Activated CD4-positive, alpha-beta memory T cell treated with anti-CD3 and anti-CD28 coated beads, Interleukin-2, amount 10 ng/mL, durations not matched to agents 7 days and 5 days (primary cell): ENCODE measurements at regions not wholly inside any gene's neighbourhood (a gene's known extent, or its start where the extent isn't known, plus 50 kb on each side); places are given as distances from the start of the nearest gene placed in this dataset.
"Not testable (repeated sequence)": the region's sequence is repeated elsewhere in the genome, so short reads cannot be mapped to it uniquely, and the experiment has no call there.

Experiments used
- CTCF ChIA-PET: fragments of 350-600 bp; sonication (Branson Sonifier 250); formaldehyde crosslinking; loops from one replicate; lab custom pipeline; 2021; ENCODE audit warnings: antibody characterized with exemption, inconsistent platforms; lab: Charles Lee
- POLR2A ChIA-PET: fragments of 350-600 bp; sonication (Branson Sonifier 250); formaldehyde crosslinking; loops from one replicate; lab custom pipeline; 2021; ENCODE audit warnings: antibody characterized with exemption; lab: Charles Lee
- DNase-seq: peaks from one replicate; pipeline ENCODE4 v3.0.0-alpha.2; 2020
- H3K27ac Mint-ChIP-seq: one replicate; pipeline ENCODE4 v1.8.0; 2021; ENCODE audit warnings: mild to moderate bottlenecking, mixed read lengths
- H3K27me3 Mint-ChIP-seq: one replicate; pipeline ENCODE4 v1.8.0; 2021; ENCODE audit warnings: mixed read lengths
- H3K36me3 Mint-ChIP-seq: one replicate; pipeline ENCODE4 v1.8.0; 2021; ENCODE audit warnings: low read depth, mixed read lengths
- H3K4me1 Mint-ChIP-seq: one replicate; pipeline ENCODE4 v1.8.0; 2021; ENCODE audit warnings: mixed read lengths
- H3K4me3 Mint-ChIP-seq: one replicate; pipeline ENCODE4 v1.8.0; 2021; ENCODE audit warnings: mild to moderate bottlenecking, mixed read lengths
- H3K9me3 Mint-ChIP-seq: one replicate; pipeline ENCODE4 v1.8.0; 2021; ENCODE audit warnings: mixed read lengths

- Mint-ChIP-seq H3K9me3 (no peaks in the 10 kb centered on the region), H3K36me3 (peaks cover 10% of the 10 kb centered on the region), H3K4me1 (peaks cover 65% of the 10 kb centered on the region), H3K27me3 (no peaks in the 10 kb centered on the region), H3K27ac (peak overlapping the region; percentile 47), H3K4me3 (no peak overlapping the region)
- CTCF ChIA-PET = interaction anchor here (1.0 kb wide), 1 partner anchor 23 kb away, joined by 3 read pairs; no protein-coding TSS in a partner anchor
- DNase-seq = no peak
- POLR2A ChIA-PET = interaction anchor here (0.6 to 4.0 kb wide), 13 partner anchors 49 to 124 kb away, joined by 3 to 16 read pairs (median 4); partner anchors contain the start of gene ARL4C
Observed at GRCh38 chr2:234373060-234373459, 123.8 kb downstream of the ARL4C start.

GRCh38 chr2:234372506-234372905 lies 124.4 kb downstream of the ARL4C start:
- no peaks in the 10 kb centered on the region for H3K27me3 Mint-ChIP-seq
- POLR2A ChIA-PET = interaction anchor here (0.6 to 4.0 kb wide), 14 partner anchors 28 to 125 kb away, joined by 3 to 16 read pairs (median 4); partner anchors contain the start of gene ARL4C
- no peaks in the 10 kb centered on the region for H3K9me3 Mint-ChIP-seq
- CTCF ChIA-PET = interaction anchor here (1.0 to 1.3 kb wide), 2 partner anchors 23 to 74 kb away, joined by 3 read pairs; no protein-coding TSS in a partner anchor
- peak overlapping the region; percentile 64 for H3K27ac Mint-ChIP-seq
- H3K4me3 Mint-ChIP-seq = peak overlapping the region; percentile 62
- H3K36me3 Mint-ChIP-seq = peaks cover 7% of the 10 kb centered on the region
- H3K4me1 Mint-ChIP-seq = peaks cover 70% of the 10 kb centered on the region
- DNase-seq = no peak

DNA sequence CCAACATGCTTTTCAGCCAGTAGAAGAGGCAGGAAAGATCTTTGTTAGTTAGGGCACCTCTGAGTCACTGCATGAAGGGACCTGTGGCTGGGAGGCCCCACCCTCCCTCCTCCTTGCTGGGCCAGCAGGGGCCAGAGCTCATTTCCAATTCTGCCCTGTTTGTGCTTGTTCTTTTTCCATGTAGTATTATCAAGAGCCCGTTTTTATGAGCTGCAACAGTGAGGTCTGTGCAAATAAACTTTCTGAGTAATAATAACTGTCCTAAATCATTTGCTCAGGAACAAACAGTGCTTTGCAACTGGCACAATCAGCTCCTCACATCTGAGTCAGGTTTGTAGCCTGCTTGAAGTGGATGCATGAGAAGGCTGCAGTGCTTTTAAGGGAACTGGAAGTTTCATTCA lies 128.0 kb downstream of the ARL4C start:
- CTCF ChIA-PET = interaction anchor here (0.8 to 3.0 kb wide), 16 partner anchors 10 to 233 kb away, joined by 3 to 17 read pairs (median 4); no protein-coding TSS in a partner anchor
- no peaks in the 10 kb centered on the region for H3K9me3 Mint-ChIP-seq

GRCh38 chr2:234366891-234367290 lies 130.0 kb downstream of the ARL4C start:
- Mint-ChIP-seq H3K27ac (peak overlapping the region; percentile 22), H3K9me3 (no peaks in the 10 kb centered on the region), H3K36me3 (peaks cover 8% of the 10 kb centered on the region), H3K4me1 (peaks cover 57% of the 10 kb centered on the region), H3K4me3 (no peak overlapping the region), H3K27me3 (no peaks in the 10 kb centered on the region)
- CTCF ChIA-PET = interaction anchor here (1.8 kb wide), 1 partner anchor 78 kb away, joined by 4 read pairs; no protein-coding TSS in a partner anchor
- POLR2A ChIA-PET = interaction anchor here (1.1 kb wide), 1 partner anchor 126 kb away, joined by 6 read pairs; no protein-coding TSS in a partner anchor
- no peak for DNase-seq

More for the DNA sequence above, 128.0 kb downstream of the ARL4C start:
- POLR2A ChIA-PET = interaction anchor here (0.7 to 2.4 kb wide), 25 partner anchors 12 to 128 kb away, joined by 3 to 19 read pairs (median 5); partner anchors contain the start of gene ARL4C
- Mint-ChIP-seq H3K27ac (peak overlapping the region; percentile 85), H3K4me3 (no peak overlapping the region), H3K27me3 (no peaks in the 10 kb centered on the region), H3K4me1 (peaks cover 77% of the 10 kb centered on the region), H3K36me3 (peaks cover 11% of the 10 kb centered on the region)
- peak; percentile 69 for DNase-seq

GRCh38 chr2:234364661-234365060 lies 132.2 kb downstream of the ARL4C start:
- peaks cover 24% of the 10 kb centered on the region for H3K36me3 Mint-ChIP-seq
- peaks cover 6% of the 10 kb centered on the region for H3K9me3 Mint-ChIP-seq
- no peaks in the 10 kb centered on the region for H3K27me3 Mint-ChIP-seq
- ChIA-PET CTCF (no interaction called here), POLR2A (no interaction called here)
- peaks cover 46% of the 10 kb centered on the region for H3K4me1 Mint-ChIP-seq
- H3K4me3 Mint-ChIP-seq = no peak overlapping the region
- no peak for DNase-seq
- H3K27ac Mint-ChIP-seq = no peak overlapping the region

DNA sequence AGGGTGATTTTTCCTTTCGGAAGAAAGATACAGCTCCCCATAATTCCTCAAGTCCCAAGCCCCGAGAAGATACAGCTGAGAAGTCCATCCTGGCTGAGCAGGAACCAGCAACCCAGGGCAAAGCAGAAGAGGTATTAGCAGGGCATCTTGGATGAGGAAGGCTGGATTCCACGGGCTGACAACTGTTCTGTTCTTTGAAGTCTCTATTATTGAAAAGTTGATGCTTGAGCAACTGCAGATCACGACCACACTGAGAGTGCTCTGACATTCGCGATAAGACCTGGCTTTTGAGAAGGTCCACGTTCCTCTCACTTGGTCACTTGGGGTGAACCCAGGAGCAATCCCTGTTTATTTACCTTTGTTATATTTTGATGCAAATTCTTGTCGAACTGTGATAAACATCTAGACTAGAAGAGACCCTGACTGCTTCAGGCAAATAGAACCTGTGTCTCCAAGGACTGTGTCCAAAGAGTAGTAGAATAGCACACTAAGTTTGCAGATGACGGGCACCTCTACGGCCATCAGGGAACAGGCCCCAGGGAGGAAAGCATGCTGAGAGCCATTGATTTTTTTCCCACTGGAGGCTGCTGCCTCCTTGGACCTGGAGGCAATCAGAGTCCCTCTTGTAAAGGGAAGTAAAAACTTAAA lies 133.1 kb downstream of the ARL4C start:
- Mint-ChIP-seq H3K36me3 (peaks cover 29% of the 10 kb centered on the region), H3K27me3 (no peaks in the 10 kb centered on the region), H3K27ac (no peak overlapping the region)

GRCh38 chr2:234363011-234363487 lies 133.8 kb downstream of the ARL4C start:
- CTCF ChIA-PET = interaction anchor here (0.6 kb wide), 1 partner anchor 8 kb away, joined by 4 read pairs; no protein-coding TSS in a partner anchor
- POLR2A ChIA-PET = no interaction called here

More for the DNA sequence above, 133.1 kb downstream of the ARL4C start:
- ChIA-PET CTCF (no interaction called here), POLR2A (no interaction called here)
- DNase-seq = no peak
- no peak overlapping the region for H3K4me3 Mint-ChIP-seq
- peaks cover 37% of the 10 kb centered on the region for H3K4me1 Mint-ChIP-seq
- peaks cover 10% of the 10 kb centered on the region for H3K9me3 Mint-ChIP-seq

DNA sequence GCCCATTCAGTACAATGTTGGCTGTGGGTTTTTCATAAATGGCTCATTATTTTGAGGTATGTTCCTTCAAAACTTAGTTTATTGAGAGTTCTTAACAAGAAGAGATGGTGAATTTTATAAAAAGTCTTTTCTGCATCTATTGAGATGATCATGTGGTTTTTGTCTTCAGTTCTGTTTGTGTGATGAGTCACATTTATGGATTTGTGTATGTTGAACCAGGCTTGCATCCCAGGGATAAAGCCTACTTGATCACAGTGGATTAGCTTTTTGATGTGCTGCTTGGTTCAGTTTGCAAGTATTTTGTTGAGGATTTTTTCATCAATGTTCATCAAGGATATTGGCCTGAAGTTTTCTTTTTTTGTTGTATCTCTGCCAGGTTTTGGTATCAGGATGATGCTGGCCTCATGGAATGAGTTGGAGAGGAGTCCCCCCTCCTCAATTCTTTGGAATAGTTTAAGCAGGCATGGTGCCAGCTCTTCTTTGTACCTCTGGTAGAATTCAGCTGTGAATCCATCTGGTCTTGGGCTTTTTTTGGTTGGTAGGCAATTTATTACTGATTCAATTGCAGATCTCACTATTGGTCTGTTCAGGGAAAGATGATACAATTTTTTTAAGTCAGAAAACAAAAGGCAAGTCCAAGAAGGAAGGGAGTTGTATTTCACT lies 136.4 kb downstream of the ARL4C start:
- peaks cover 15% of the 10 kb centered on the region for H3K9me3 Mint-ChIP-seq
- POLR2A ChIA-PET, DNase-seq, H3K27ac Mint-ChIP-seq, H3K4me3 Mint-ChIP-seq, H3K27me3 Mint-ChIP-seq: not testable (repeated sequence)
- H3K4me1 Mint-ChIP-seq = peaks cover 23% of the 10 kb centered on the region
- peaks cover 27% of the 10 kb centered on the region for H3K36me3 Mint-ChIP-seq
- CTCF ChIA-PET = interaction anchor here (1.1 kb wide), 1 partner anchor 73 kb away, joined by 3 read pairs; no protein-coding TSS in a partner anchor

More at GRCh38 chr2:234363011-234363487, 133.8 kb downstream of the ARL4C start:
- H3K4me1 Mint-ChIP-seq = peaks cover 33% of the 10 kb centered on the region
- H3K27ac Mint-ChIP-seq = no peak overlapping the region
- DNase-seq = no peak
- no peak overlapping the region for H3K4me3 Mint-ChIP-seq
- H3K27me3 Mint-ChIP-seq = no peaks in the 10 kb centered on the region
- H3K9me3 Mint-ChIP-seq = peaks cover 13% of the 10 kb centered on the region
- H3K36me3 Mint-ChIP-seq = peaks cover 30% of the 10 kb centered on the region

GRCh38 chr2:234357666-234358065 lies 139.2 kb downstream of the ARL4C start:
- peaks cover 23% of the 10 kb centered on the region for H3K9me3 Mint-ChIP-seq
- peaks cover 39% of the 10 kb centered on the region for H3K36me3 Mint-ChIP-seq
- peaks cover 24% of the 10 kb centered on the region for H3K4me1 Mint-ChIP-seq
- CTCF ChIA-PET = no interaction called here
- no peaks in the 10 kb centered on the region for H3K27me3 Mint-ChIP-seq
- no peak for DNase-seq
- POLR2A ChIA-PET = interaction anchor here (0.7 kb wide), 1 partner anchor 12 kb away, joined by 3 read pairs; no protein-coding TSS in a partner anchor
- H3K27ac Mint-ChIP-seq = no peak overlapping the region
- no peak overlapping the region for H3K4me3 Mint-ChIP-seq

GRCh38 chr2:234355808-234356365 lies 141.0 kb downstream of the ARL4C start:
- POLR2A ChIA-PET = interaction anchor here (1.1 kb wide), 1 partner anchor 19 kb away, joined by 3 read pairs; no protein-coding TSS in a partner anchor

DNA sequence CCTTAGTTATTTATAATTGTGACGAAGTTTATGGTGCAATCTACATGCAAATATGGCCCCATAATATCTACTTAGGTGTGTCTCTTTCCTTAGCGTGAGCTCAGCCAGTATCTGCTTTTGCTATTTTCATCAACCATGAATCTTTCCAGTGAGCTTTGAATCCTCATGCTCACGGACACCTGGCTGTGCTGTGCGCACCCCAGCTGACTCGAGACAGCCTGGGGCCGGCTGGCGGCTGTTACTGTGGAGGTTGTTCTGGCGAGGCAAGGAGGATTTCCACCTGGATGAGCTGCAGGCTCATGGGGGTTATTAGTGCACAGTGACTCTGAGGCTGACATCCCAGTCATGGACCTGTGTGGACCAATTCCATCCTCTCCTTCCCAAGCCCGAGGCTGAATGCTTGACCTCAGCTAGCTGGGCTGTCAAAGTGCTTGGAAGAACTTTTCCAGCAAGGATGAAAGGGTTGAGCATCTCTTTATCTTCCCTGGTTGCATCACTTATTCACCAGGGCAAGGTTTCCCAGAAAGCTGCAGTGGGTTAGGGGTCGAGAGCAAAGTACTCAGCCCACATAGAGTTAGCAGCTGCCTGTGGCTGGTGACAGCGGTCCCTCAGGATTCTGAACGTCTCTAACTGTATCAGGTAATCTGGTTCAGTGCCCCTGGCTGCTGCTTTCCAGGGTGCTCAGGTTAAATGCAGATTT lies 141.7 kb downstream of the ARL4C start:
- ChIA-PET POLR2A (interaction anchor here (1.1 kb wide), 1 partner anchor 19 kb away, joined by 3 read pairs; no protein-coding TSS in a partner anchor), CTCF (interaction anchor here (0.6 to 1.8 kb wide), 2 partner anchors 14 to 60 kb away, joined by 3 read pairs; no protein-coding TSS in a partner anchor)
- Mint-ChIP-seq H3K27ac (no peak overlapping the region), H3K4me3 (no peak overlapping the region), H3K4me1 (peaks cover 13% of the 10 kb centered on the region), H3K9me3 (peaks cover 26% of the 10 kb centered on the region), H3K36me3 (peaks cover 32% of the 10 kb centered on the region), H3K27me3 (no peaks in the 10 kb centered on the region)
- DNase-seq = no peak

More at GRCh38 chr2:234355808-234356365, 141.0 kb downstream of the ARL4C start:
- CTCF ChIA-PET = interaction anchor here (1.8 kb wide), 1 partner anchor 13 kb away, joined by 3 read pairs; no protein-coding TSS in a partner anchor
- peak overlapping the region; percentile 8 for H3K27ac Mint-ChIP-seq
- no peaks in the 10 kb centered on the region for H3K27me3 Mint-ChIP-seq
- no peak for DNase-seq
- peaks cover 26% of the 10 kb centered on the region for H3K9me3 Mint-ChIP-seq
- peaks cover 20% of the 10 kb centered on the region for H3K4me1 Mint-ChIP-seq
- peaks cover 40% of the 10 kb centered on the region for H3K36me3 Mint-ChIP-seq
- no peak overlapping the region for H3K4me3 Mint-ChIP-seq

DNA sequence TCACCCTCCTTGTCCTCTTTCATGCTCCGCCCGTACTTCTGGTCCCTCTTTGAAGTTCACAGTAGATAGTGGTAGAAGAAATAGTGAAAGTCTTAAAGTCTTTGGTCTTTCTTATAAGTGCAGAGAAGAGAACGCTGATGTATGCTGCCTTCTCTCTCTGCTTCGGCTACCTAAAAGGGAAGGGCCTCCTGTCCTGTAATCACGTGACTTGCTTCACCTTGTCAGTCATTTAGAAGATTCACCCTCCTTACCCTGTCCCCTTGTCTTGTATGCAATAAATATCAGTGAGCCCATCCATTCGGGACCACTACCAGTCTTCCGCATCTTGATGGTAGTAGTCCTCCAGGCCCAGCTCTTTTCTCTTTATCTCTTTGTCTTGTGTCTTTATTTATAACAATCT lies 144.6 kb downstream of the ARL4C start:
- no peak overlapping the region for H3K4me3 Mint-ChIP-seq
- no peak overlapping the region for H3K27ac Mint-ChIP-seq
- CTCF ChIA-PET = no interaction called here
- peaks cover 20% of the 10 kb centered on the region for H3K9me3 Mint-ChIP-seq
- no peak for DNase-seq
- H3K36me3 Mint-ChIP-seq = peaks cover 24% of the 10 kb centered on the region
- H3K27me3 Mint-ChIP-seq = no peaks in the 10 kb centered on the region
- POLR2A ChIA-PET = no interaction called here
- H3K4me1 Mint-ChIP-seq = peaks cover 25% of the 10 kb centered on the region
